ENCODE measurements at regions not wholly inside any gene's neighbourhood (a gene's known extent, or its start where the extent isn't known, plus 50 kb on each side); places are given as distances from the start of the nearest gene placed in this dataset.
"Not testable (repeated sequence)": the region's sequence is repeated elsewhere in the genome, so short reads cannot be mapped to it uniquely, and the experiment has no call there.

- DNase-seq = no peak
Measured at GRCh38 chr5:40274568-40274967, 405.1 kb upstream of the PTGER4 start.

DNA sequence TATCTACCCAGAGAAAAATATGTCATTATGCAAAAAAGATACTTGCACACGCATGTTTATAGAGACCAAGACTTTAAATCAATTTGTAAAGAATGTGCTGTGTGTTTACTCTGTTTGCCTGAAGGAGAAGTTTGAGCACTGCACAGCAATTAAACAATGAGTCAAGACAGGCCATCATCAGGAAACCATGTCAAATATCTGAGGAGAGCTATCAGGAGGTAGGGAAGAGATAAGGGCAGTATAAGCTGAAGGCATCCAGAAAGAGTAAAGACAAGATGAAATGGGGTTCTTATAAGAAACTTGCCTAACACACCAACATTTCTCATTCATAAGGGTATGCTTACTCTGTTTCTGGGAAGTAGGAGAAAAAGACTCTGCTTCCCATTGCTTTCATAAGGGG lies 405.8 kb upstream of the PTGER4 start:
- DNase-seq = no peak

GRCh38 chr5:40271476-40271875 lies 408.2 kb upstream of the PTGER4 start:
- DNase-seq = no peak

DNA sequence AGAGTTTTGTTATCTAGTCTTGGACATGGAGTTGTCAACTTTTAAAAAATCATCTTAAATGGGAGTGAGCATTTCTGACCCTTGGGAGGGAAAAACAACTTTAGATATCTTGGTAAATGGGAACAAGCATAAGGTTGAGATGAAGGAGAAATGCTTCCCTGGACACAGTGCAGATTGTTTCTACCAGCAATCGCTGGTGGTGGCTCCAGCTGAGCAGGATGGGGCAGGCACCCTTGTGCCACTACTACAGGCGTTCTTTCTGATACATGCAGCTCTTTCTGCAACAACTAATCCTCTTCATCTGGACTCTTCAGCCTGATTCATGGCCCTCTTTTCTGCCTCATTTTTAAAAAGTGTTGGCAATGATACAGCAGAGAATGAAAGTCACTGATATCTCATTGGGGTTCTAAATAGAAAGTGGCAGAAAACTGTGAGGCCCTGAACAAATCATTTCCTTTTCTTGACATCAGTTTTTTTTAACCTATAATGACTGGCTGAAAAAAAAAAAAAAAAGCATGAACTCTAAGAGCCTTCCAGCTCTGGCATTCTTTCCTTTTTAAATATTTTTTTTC lies 409.4 kb upstream of the PTGER4 start:
- DNase-seq = no peak

DNA sequence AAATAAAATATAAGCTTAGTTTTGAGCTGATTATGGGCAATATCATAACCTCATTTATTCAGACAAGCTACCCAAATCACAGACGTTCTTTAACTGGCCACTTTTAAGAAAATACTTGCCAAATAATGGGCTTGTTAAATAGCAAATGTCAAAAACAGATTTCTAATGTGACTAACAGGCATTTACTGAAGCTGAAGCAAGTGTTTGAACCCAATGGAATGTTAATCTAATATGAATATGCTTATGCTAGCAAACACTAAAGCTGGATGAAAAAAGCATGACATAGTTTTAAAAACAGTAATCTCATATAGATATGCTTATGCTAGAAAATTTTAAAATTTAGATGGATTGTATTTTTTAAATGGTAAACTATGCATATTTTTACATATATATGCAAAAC lies 411.6 kb upstream of the PTGER4 start:
- DNase-seq = no peak

DNA sequence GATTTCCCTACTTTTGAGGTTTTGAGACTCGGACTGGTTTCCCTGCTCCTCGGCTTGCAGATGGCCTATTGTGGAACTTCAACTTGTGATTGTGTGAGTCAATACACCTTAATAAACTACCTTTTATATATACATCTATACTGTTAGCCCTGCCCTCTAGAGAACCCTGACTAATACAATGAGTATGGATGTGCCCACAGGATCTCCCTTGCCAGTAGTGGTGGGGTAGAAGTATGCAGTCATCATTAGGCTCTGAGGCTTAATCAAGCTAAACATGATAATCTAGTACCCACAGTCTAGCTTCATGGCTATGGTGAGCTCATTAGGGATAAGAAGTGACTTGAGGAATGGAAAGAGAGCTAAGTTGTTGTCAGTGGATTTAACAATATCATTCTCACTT lies 412.8 kb upstream of the PTGER4 start:
- no peak for DNase-seq

DNA sequence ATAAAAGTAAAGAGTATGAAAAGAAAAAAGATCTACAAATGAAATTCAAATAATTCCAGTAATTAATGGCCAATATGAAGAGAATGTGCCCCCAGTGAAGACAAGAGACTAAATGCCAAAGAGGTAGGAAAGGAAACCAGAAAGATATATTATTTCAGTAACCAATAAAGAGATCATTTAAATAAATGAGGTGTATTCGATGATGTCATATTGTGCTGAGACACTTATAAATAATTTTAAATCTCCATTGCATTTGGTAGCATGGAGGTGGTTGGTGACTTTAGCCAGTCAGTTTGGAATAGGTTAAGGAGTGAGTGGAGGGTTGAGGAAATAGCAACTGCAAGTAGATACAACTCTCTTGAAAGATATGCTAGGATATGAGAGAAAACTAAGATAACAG lies 417.7 kb upstream of the PTGER4 start:
- no peak for DNase-seq

DNA sequence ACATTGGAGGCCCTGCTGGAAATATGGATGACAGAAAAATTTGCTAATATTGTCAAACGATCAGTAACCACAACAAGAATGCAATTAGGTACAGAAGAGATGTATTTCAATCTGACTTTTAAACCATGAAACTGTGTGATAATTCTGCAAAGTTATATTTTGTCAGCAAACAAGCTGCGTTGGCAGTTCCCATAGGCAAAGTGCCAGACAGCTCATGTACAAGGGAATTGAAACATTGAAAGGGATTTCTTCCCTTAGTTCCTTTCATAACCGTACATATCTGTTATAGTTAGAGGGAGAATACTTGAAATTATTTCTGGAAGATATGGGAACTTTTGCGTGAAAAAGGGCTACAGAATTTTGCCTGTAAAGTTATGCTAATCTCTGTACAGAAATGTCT lies 419.4 kb upstream of the PTGER4 start:
- DNase-seq = no peak

- no peak for DNase-seq
Measured at GRCh38 chr5:40258222-40258621, 421.5 kb upstream of the PTGER4 start.

DNA sequence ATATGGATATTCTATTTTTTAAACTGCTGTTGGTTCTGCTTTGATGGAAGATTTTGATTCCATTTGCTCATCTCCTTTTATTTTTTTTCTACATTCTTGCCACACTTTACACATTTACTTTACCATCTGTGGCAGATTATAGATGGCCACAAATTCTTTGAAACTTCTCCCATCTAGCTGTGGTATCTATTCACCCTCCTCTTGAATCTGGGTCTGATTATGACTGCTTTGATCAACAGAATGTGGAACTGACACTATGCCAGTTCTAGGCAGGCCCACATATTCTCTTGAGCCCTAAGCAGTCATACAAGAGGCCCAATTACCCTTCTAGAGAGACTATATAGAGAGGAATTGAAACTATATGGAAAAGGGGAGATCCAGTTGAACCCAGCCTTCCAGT lies 439.0 kb upstream of the PTGER4 start:
- no peak for DNase-seq

DNA sequence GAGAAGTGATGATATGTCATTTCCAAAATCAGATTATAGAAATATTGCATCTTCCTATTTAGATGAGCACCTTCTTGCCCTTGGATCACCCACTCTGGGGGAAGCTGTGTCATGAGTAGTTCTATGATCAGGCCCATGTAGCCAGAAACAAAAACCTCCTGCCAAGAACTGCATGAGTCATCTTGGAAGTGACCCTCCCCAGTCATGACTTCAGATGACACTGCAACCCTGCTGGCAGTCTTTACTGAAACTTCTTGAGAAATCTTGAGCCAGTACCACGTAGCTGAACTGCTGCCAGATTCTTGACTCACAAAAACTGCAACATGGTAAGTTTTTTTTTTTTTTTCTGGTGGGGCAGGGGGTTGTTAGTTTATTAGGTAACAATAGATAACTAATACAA lies 439.6 kb upstream of the PTGER4 start:
- no peak for DNase-seq

DNA sequence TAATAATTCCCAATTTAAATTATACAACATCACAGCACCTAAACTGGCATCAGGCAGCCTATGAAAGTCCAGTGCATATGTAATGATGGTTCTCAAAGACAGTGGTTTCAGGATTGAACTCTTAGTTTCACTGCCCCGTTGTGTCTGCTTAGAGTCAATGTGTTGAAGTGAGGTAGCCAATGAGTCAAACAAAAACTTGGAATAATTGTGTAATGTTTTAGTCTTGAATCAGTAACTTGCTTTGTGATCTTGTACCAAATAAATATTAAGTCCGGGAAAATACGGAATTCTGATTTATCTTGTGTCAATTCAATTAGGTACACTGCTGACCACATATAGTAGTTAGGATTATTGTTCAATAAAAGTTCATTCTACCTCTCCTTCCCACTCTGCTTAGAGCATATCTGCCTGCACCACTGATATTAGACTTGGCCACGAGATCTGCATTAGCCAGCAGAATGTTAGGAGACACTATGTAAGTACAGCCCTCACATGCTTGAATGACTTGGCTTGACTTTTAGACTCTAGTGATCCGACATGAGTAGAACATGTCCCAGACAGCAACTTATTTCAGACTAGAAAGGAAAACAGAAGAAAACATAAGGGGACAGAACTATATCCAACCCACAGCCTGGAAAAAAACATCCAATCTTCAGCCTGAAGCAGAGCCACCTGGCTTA lies 441.5 kb upstream of the PTGER4 start:
- no peak for DNase-seq

DNA sequence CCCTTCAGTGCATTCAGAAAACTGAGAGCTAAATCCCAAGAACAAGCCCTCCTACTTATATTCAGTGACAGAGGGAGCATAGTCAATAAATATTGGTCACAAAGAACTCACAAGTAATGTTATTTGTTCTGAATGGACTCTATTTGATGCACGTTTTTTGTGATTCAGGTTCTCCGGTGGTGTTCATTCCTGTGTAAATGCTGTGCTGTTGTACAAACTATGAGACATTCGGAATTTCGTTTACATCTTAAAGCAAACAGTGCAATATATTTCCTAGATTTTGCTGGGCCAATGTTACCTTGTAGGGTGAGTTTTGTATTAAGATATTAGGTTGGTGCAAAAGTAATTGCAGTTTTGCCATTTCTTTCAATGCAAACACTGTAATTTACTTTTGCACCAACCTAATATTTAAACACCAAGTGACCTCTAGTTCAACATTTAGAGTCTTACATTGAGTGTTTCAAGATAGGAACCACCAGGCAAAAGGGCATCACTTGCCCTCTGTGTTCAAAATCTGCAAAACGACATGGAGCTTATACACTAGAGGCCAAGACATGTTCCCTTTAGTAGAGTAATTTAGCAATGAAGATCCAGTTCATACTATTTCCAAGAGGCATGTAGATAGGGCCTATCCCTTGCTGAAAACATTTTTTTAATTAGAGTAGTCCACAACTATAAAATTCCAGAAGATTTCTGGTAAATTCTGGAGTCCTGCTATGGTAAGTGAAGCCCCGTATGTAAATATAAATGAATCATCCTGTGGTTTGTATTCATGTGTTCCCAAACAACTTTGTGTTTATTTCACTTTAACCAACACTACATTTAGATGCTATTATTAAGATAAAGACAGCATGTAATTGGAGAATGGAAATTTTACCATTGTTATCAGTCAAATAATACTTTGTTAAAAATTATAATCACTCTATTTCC lies 444.0 kb upstream of the PTGER4 start:
- no peak for DNase-seq

- no peak for DNase-seq
Measured at GRCh38 chr5:40233268-40233667, 446.4 kb upstream of the PTGER4 start.

GRCh38 chr5:40227931-40228330 lies 451.8 kb upstream of the PTGER4 start:
- DNase-seq = no peak

GRCh38 chr5:40227366-40227765 lies 452.3 kb upstream of the PTGER4 start:
- DNase-seq = no peak

DNA sequence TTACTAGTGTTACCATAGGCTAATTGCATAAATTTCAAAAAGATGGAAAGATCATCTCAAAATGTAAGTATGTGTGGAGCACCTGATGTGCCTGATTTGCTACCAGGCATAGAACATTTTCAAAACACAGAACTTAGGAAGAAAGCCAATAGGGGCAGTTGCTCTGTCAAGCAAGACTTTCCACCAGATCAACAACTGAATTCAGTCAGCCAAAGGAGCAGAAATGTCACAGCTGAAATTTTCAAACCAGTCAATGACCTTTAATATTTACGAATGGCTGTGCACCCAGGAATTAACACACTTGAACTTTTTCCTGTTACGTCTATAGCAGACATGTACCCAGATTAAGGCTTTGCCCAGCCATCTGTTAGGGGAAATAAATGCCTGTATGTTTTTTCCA lies 452.8 kb upstream of the PTGER4 start:
- DNase-seq = no peak

DNA sequence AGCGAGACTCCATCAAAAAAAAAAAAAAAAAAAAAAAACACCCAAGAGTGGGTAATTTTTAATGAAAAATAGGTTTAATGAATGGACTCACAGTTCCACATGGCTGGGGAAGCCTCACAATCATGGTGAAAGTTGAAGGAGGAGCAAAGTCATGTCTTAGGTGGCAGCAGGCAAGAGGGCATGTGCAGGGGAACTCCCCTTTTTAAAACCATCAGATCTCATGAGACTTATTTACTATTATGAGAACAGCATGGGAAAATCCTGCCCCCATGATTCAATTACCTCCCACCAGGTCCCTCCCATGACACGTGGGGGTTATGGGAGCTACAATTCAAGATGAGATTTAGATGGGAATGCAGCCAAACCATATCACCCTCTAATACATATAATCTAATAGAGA lies 454.6 kb upstream of the PTGER4 start:
- DNase-seq = not testable (repeated sequence)

DNA sequence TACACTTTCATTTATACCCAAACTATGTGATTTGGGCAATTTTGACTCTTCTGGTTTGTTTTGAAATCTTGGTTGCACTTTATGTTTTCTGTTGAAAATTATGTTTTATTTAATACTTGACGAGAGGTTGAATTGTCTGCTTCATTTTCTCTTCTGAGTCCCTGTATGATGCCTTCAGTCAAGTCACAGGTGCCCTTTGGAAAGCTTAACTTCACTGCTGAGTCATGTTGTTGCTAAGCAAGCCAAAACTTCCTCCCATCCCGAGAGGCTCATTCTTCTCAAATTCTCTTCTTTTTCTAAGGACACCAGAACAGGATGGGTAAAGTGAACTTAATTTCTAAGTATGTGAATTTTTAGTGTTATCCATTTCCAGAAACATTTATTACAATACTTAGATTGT lies 455.3 kb upstream of the PTGER4 start:
- DNase-seq = no peak

- DNase-seq = no peak
Measured at GRCh38 chr5:40223884-40224402, 455.8 kb upstream of the PTGER4 start.

- DNase-seq = no peak
Measured at GRCh38 chr5:40221796-40222195, 457.9 kb upstream of the PTGER4 start.

- DNase-seq = no peak
Measured at GRCh38 chr5:40221255-40221654, 458.5 kb upstream of the PTGER4 start.

GRCh38 chr5:40220260-40220659 lies 459.5 kb upstream of the PTGER4 start:
- DNase-seq = no peak

GRCh38 chr5:40217553-40217952 lies 462.2 kb upstream of the PTGER4 start:
- no peak for DNase-seq

Data from NCI-H446 (cell line).